AG09309 (cell line): ENCODE measurements at regions not wholly inside any gene's neighbourhood (a gene's known extent, or its start where the extent isn't known, plus 50 kb on each side); places are given as distances from the start of the nearest gene placed in this dataset.

Experiments
- DNase-seq: peaks from one replicate; pipeline ENCODE4 v3.0.0-alpha.2; 2010; ENCODE audit warnings: low read depth
- H3K4me3 ChIP-seq: 2 replicates; pipeline ENCODE4 v1.5.1; 2011; ENCODE audit warnings: mild to moderate bottlenecking, low read depth, low read length, moderate library complexity; ENCODE audit not compliant: control insufficient read depth
- CTCF ChIP-seq: IDR thresholded peaks from 2 replicates; pipeline ENCODE4 v1.5.1; 2011; ENCODE audit warnings: mild to moderate bottlenecking, low read depth, low read length, inconsistent platforms; ENCODE audit not compliant: insufficient read depth, control insufficient read depth; ENCODE audit errors: missing control alignments

GRCh38 chr17:31674717-31675349 is 184.2 kb downstream of the COPRS start:
- no peak overlapping the region for H3K4me3 ChIP-seq
- TF ChIP-seq CTCF, result no peak
- peak; percentile 16 for DNase-seq

DNA sequence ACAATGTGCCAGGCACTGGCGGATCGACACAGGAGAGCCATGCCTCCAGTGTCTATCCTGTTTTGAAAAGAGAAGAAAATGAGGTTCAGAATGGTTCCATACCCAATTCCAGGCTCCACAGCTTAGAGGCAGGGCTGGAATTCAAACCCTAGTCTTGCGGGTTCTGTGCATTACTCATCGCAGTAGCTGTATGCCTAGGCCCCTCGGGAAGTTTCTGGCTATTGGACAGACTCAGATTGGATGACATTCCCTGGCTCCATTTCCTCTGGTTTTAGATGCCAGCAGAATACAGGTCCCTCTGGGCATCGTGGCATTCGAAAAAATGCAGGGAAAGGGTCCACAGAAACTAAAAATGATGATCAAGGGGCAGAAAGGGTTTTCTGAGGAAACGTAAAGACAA is 184.7 kb downstream of the COPRS start:
- TF ChIP-seq CTCF, result no peak
- no peak for DNase-seq
- H3K4me3 ChIP-seq, result no peak overlapping the region

DNA sequence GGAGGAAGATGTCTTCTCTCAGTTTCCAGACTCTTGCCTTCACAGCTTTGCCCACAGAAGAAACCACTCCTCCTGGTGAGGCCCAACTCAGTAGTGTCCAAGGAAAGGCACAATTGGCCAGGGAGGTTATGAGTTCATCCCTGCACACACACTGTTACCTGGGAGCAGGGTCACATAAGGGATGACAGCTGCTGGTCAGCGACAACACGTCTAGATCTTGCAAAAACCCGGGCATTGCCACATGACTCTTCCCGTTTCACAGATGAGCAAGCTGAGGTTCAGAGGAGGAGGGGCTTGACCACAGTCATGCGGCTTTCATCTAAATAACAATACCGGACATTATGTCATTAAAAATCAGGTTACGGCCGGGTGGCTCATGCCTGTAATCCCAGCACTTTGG is 186.0 kb downstream of the COPRS start:
- H3K4me3 ChIP-seq, result no peak overlapping the region
- DNase-seq, result no peak
- TF ChIP-seq CTCF, result no peak

GRCh38 chr17:31672161-31672819 is 186.8 kb downstream of the COPRS start:
- H3K4me3 ChIP-seq, result no peak overlapping the region
- DNase-seq, result no peak
- no peak for TF ChIP-seq CTCF

GRCh38 chr17:31663576-31663975 is 195.5 kb downstream of the COPRS start:
- DNase-seq, result no peak
- H3K4me3 ChIP-seq, result no peak overlapping the region
- TF ChIP-seq CTCF, result no peak

GRCh38 chr17:31660684-31661083 is 198.4 kb downstream of the COPRS start:
- H3K4me3 ChIP-seq, result no peak overlapping the region
- no peak for DNase-seq
- TF ChIP-seq CTCF, result no peak
